Testis (tissue), 2 donors: ENCODE measurements at regions not wholly inside any gene's neighbourhood (a gene's known extent, or its start where the extent isn't known, plus 50 kb on each side); places are given as distances from the start of the nearest gene placed in this dataset.

ENCODE experiments used
- CTCF ChIP-seq, 3 experiments: fragments of 450-650 bp in 2 of 3; fragments of 200-600 bp in 1 of 3; sonication (generic) in 1 of 3; IDR thresholded peaks; one replicate each; pipeline ENCODE4 v1.5.1; 2016 to 2019; ENCODE audit warnings: antibody characterized with exemption in 3 of 3, mild to moderate bottlenecking in 2 of 3, moderate library complexity in 1 of 3
- POLR2A ChIP-seq: fragments of 450-650 bp; IDR thresholded peaks from one replicate; pipeline ENCODE4 v1.6.1; 2017; ENCODE audit warnings: antibody characterized with exemption, mild to moderate bottlenecking, moderate library complexity

GRCh38 chr9:101904845-101905244 lies 166.4 kb upstream of the GRIN3A start:
- TF ChIP-seq CTCF (IDR thresholded peaks at IDR 0.05) (no peak), POLR2A (no peak)
